ENCODE measurements at regions not wholly inside any gene's neighbourhood (a gene's known extent, or its start where the extent isn't known, plus 50 kb on each side); places are given as distances from the start of the nearest gene placed in this dataset.

GRCh38 chr21:17002594-17003257 lies 510.1 kb upstream of the CXADR start:
- TF ChIP-seq CTCF (conservative IDR thresholded peaks at IDR 0.05) (no peak), ZFX (IDR thresholded peaks at IDR 0.05) (no peak)

Measured in C4-2B (cell line).